HG02981 (cell line): ENCODE measurements at regions not wholly inside any gene's neighbourhood (a gene's known extent, or its start where the extent isn't known, plus 50 kb on each side); places are given as distances from the start of the nearest gene placed in this dataset.
"Not testable (repeated sequence)": the region's sequence is repeated elsewhere in the genome, so short reads cannot be mapped to it uniquely, and the experiment has no call there.

Experiments
- ATAC-seq: cut with Tn5 transposase; IDR thresholded peaks from one replicate; pipeline ENCODE4 v1.9.1; 2021; ENCODE audit warnings: mild to moderate bottlenecking, moderate library complexity; ENCODE audit not compliant: unreplicated experiment

DNA sequence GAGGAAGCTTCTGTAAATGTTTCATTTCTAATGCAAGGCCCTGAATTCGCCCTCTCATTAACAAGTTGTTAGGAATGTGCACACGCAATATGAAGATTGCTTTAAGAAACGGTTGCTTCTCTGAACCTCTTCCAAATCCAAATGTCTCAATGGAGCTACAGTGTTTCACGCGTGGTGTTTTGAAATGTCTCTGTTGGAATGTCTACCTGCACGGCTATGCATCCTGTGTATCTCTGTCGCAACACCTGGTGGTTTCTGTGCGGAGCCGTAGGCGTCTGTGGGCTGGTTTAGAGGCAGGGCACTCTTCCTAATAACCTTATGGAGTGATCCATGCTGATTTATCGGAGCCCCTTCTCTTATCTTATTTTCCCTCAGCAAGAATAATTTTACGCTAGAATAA, 1584.2 kb upstream of the SLC10A2 start:
- ATAC-seq = no peak

DNA sequence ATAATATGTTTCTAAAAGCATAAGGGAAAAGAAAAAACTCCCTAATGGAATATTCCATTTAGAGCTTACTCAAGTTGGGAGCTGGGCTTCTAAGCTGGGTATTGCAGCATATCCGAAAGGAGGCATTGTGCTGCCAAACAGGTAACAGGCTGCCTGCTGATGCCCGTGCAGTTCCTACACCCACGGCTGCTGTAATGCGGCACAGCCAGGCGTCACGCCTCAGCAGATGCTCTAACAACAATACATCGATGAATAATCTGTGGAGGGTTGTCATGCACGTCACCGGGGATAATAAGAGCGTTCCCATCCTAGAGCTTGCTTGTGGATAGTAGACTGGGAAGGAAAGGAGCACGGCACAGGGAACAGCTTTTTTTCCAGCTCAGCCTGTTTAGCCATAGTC, 1582.1 kb upstream of the SLC10A2 start:
- no peak for ATAC-seq

DNA sequence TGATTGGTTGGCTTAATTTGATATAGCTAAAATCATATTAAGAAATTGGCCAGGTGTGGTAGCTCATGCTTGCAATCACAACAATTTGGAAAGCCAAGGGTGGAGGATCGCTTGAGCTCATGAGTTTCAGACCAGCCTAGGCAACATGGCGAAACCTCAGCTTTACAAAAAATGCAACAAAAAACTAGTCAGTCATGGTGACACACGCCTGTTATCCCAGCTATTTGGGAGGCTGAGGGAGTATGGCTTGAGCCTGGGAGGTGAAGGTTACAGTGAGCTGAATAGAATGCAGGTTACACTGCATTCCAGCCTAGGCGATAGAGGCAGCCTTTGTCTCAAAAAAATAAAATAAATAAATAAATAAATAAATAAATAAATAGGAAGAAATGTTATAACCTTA, 1579.6 kb upstream of the SLC10A2 start:
- ATAC-seq = no peak

DNA sequence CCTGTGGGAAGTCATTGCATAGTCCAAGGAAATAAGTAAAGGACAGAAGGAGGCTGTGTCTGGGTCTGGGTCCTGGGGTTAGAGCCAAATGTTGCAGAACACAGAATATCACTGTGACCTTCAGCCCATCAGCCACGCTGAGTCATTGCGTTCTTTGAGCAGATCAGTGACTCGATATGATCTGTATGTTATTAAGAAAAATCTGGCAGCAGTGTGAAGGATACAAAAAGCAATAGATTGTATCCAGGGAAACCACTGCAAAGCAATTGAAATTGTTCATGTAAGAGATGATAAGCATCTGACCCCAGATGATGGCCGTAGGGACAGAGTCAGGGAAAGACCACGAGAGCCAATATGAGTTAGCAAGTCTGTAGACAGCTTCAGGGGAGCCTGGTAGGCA, 1575.1 kb upstream of the SLC10A2 start:
- no peak for ATAC-seq

DNA sequence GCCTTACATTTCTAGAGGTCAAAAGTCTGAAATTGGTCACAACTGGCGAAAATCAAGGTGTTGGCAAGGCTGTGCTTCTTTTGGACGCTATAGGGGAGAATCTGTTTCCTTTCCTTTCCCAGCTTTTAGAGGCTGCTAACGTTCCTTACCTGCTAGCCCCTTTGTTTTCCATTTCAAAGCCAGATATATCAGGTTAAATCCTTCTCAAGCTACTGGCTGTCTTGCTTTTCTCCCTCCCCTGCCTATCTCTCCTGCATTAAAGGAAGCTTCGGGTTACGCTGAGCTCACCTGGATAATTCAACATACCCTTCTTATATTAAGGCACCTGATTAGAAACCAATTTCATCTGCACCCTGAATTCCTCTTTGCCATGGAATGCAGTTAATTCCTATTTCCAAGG, 1569.7 kb upstream of the SLC10A2 start:
- no peak for ATAC-seq

DNA sequence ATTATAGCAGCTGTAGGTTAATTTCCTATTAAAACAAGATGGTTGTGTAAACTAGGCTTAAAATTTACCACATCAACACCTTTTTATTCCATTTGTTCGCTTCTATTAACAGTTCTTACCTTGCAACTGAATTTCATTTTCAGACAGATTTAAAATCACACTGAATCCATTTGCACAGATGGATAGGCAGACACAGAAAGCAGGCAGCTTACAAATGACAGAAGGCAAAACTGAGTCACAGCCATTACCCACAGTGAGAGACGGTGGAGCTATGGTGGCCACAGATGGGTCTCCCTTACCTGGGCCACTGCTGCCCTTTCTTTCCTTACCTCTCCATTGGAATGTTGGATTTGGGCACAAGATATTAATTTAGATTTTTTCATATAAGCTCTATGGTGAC, 1567.8 kb upstream of the SLC10A2 start:
- ATAC-seq = no peak

DNA sequence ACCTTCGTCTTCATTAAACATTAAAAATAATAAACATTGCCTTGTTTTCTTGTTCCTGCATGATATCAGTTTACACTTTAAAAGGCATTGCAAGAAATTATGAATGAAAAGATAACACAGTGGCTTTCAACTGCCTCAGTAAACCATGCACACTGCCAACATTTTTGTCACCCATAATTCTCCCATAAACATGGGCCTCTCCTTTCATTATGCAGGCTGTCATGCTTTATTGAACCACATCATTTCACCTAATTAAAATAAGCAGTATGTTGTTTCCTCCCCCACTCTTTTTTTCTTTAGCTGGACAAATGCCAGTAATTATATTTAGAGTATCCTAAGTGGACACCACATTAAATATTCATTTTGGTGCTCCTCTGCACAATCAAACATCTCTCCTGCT, 1566.5 kb upstream of the SLC10A2 start:
- no peak for ATAC-seq

DNA sequence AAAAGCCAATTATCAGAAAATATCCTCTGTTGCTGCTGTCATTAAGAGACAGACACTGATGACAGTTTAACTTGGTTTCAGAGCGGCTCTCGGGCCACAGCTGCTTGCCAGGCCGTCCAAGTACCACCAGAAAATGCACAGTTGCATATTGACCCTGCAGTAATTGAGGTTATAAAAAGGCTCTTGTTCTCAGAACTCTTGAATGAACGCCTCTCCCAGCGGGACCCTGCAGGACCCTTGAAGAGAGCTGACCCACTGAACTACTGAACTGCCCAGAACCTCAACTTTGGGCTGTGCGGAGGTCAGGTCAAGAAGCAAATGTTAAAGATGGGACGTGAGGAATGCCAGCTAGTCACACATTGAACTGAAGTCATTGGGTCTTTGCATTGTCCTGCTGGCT, 1559.0 kb upstream of the SLC10A2 start:
- no peak for ATAC-seq

DNA sequence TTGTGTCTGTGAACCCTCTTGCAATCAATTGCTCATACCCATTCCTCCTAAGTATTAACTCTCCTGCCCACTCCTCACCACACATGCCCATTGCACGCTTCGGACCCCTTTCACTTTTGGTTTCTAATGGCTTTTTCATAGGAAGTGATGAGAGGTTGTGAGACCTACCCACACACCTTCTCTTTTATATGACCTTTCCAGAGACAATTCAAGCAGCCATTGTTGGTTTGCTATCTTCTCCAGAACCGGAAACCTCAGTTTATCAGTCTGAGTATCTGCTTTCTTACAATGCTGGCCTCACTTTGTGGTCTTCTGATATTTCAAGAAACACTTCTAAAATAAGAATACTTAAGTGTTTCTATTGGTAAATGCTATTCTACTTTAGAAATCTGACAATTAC, 1550.8 kb upstream of the SLC10A2 start:
- no peak for ATAC-seq

DNA sequence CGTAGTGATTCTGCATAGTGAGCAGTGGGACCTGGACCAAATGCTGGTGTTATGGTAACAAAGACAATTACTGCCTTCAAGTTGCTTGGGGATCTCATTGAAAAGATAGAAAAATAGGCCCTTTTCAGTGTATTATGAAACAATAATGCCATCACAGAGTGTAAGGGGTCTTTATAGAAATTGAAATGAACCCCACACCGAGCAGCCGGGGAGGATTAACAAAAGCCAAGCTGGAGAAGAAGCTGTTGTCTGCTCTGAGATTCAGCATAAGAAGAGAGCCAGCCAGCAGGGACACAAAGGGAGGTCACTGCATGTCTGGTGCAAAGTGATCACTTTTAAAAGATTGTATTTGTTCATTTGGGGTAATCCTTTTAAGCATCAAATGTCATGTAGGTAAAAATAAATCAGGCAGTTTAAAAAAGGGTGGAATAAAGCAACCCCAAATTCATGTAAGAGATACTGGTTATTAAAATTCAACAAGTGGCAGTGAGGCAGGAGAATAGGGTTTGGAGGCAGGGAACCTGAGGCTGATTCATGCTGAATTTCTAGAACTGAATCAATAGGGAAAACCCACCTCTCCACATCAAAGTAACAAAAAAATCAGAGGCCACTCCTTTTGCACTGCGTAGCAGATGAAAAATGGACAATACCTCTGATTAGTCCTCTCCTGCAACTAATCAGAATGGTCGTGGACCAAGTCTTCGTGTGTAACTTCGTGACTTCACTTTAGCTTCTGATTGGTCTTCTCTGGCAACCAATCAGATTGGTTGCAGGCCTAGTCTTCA, 1548.3 kb upstream of the SLC10A2 start:
- no peak for ATAC-seq

DNA sequence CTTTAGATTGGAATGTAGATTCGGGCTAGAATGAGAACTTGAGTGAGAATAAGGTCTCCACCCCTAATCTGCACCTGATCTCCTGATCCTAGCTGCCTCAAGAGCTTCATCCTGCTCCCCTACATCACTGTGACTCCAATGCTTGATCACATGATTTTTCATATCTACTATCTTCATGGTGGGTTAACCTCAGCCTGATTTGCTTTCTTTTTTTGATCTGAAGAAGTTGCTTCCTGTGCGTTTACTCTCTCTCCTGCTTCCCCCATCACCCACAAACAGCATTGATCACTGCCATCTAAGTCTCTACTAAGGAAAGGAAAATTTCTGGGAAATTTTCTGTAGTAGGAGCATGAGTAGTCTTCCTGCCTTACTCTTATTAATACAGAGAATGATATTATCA, 1542.1 kb upstream of the SLC10A2 start:
- no peak for ATAC-seq

DNA sequence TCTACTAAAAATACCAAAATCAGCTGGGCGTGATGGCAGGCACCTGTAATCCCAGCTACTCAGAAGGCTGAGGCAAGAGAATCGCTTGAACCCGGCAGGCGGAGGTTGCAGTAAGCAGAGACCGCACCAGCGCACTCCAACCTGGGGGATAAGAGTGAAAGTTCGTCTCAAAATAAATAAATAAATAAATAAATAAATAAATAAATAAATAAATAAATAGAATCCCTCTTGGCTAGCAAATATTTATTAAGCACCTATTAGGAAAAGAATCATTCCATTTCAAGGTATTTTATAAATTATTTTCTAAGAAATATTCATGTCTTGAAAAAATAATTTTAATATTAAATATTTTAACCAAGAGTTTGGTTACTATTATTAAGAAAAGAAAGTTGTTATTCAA, 1539.2 kb upstream of the SLC10A2 start:
- ATAC-seq = not testable (repeated sequence)

DNA sequence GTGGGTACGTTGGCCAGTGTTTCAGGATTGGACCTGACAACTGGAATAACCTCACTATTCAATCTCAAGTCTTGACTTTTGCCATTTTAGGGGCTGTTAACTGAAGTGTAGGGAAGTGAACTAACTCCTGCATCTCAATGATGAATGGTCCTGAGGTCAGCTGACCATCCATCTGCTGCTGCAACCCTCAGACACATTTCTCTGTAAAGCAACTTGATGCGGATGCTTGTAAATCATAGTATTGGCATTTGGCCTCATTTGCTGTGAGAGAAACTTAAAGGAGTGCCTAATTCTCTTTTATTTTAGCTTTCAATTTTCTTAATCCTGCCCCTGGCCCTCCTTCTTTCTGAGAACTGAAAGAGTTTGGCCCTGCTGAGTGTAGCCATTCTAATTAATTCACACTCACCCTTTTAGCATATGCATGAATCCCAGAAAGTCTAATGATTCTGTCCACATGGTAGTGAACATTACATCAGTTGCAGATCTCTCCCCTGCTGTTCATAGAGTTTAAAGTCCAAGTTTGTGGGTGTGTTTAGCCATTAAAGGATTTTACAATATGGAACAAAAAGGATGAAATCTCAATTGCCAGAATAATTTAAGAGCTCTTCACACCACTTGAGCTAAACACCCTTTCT, 1531.4 kb upstream of the SLC10A2 start:
- no peak for ATAC-seq

DNA sequence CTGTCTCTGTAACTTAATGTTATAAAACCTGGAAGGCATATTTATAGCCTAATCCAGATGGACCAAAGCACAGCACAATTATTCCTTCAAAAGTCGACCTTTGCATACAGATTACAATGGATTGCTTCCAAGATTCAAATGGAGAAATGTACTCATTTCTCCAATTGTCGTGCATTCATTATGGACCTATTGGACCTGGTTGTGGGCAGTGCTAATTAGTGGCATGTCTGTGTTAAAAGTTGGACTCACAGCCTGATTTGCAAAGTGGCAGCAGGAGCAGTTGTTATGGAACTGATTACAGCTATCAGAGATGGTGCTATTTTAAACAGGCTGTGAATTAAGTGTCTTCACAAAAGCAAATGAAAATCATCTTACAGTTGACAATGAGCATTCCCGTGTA, 1529.3 kb upstream of the SLC10A2 start:
- ATAC-seq = no peak

DNA sequence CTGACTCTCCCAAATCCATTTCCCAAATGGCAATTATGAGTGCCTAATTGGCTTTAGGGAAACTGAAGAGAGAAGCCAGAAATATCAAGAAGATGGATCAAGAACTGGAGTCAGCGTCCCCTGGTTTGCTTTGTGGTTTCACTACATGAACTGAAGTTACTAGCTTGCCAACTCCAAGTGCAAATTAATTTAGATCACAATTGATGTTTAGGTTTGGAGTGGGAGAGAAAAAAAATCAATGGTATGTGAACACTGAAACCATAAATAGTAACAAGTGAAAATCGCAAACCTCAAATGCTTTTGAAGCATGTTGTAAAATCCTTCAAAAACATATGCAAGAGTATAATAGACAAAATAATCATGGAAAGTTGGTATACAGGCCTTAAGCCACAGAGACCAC, 1528.6 kb upstream of the SLC10A2 start:
- no peak for ATAC-seq

DNA sequence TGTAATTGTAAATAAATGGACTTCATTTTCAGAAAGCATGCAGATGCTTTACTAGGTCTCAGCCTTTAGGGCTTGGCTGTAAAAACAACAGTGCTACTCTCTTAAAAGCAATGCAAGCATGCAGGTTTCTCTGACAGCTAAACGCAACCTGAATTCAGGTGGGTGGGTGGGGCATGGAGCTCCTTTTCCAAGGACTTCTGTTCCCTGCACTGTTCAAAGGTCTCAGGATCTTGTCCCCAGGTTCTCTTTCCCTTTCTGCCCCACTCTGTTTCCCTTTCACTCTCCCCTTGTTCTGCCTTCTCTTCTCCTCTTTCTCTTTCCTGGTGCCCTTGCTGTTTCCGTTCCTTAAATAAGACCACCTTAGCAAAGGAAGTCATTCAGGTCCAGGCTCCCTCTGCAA, 1527.5 kb upstream of the SLC10A2 start:
- no peak for ATAC-seq

DNA sequence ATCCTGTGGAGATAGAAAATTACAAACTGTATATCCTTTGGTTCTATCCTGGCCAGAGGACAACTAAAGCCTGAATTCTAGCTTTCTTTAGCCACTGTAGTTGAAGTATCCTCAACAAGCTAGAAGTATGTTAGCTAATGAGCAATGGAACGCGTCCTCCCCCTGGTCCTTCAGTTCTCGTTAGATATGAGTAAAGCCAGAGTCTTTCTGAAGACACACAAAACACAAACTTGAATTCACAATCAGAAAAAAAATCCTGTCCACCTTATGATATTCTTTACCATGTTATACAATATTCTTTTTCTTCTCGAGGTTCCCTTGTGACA, 1527.0 kb upstream of the SLC10A2 start:
- ATAC-seq = no peak

DNA sequence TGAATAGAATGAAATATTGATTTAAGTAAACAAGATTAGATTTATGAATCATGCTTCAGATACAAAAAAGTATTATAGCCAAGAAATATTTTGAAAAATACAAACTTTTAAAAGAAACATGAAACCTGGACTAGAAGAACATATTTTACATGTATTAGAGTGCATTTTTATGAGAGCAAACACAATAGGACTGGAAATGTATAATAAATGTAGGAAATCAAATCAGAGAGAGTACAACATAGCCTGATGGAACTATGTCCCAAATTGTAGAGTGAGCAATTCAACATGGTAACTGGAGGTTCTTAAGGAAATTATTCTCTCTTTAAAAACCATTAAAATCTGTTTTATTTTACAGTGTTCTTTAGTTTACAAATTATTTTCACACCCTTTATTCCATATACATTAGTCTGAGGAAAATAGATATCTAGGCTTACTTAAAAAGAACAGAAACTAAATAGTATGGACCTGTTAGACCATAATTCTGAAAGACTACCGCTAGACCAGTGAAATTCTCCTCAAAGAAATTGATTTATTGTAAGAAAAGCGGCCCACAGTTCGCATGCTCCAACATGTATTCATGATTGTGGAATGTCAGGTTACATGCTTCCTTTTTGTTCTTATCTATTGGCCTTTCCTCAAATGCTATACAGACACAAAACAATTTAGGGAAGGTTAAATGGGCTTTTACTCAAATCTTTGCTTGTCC, 1526.5 kb upstream of the SLC10A2 start:
- no peak for ATAC-seq

DNA sequence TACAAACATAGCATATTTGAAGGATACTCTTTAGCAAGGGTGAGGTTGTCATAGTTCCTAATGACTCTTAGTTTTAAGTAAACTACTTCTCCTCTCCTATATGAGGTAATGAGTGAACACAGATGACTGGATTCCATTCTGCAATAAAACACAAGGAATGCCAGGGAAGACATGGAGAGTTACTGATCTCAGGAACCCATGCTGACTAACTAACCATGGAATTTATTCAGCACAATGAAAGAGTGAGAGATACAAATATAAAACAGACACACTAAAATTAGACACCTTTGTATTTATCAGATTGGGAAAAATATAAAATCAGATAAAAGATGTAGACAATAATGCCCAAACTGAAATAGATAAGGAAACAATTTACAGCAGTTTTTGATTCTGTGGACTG, 1525.9 kb upstream of the SLC10A2 start:
- ATAC-seq = no peak

DNA sequence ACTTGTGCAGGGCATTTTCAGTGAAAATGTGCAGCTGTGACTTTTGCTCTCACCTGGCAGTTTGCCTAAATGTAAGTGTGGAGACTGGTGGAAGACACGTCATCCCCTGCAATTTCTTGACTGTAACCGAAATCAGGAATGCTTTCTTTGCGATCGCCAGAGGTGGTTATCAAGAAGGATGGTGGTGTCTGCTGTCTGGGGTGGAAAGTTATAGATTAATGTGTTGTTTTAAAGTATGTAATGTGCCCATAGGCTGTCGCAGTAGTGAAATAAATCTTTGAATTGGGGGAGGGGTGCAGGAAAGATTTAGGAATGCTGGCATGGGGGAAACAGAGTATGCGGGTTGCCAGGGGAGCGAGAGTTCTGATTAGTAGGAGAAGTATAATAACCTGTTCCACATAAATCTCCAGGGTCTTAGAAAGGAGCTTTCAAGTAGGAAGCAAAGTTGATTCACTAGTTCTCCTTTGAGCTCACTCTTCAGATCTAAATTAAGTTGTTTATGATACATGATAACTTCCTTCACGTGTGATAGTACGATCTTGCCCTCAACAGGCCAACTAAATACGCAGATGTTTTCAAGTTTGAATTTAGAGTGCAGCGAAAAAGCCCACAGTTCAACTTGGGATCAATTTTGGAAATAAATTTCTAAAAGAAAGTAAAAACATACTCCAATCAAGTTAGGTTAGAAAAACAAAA, 1520.0 kb upstream of the SLC10A2 start:
- ATAC-seq = no peak

DNA sequence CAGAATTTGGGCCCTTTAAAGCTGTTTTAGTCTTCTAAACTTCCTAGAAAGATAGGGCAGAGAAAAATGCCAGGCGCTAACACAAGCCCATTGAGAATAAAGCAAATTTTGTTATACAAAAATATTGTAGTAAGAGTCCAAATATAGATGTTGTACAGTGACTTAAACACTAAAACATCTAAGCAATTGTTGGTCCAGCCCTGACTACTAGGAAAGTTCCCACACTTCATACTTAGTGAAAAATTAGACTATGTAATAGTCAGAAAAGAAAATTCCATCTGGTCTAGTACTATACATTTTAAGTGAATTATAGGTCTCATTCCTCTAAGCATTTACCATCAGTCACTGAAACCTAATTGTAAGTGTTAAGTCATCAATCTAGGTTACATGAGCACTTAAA, 1518.3 kb upstream of the SLC10A2 start:
- no peak for ATAC-seq

DNA sequence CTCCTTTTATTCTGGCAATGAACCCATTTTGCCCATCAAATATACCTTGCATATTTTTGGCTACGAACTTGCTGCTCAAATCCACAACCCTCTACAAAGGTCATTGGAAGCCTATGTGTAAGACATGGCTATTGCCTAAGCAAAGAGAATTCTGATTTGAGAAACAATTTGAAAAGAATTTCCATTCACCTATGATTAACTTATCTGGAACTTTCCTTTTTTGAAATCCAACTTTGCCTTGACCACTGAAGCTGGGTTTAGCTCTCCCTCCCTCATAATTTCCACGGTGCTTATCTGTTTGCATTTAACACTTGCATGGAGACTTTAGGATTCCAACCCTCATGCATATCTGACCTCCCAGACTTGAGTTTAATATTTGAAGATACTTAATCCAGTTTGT, 1514.7 kb upstream of the SLC10A2 start:
- ATAC-seq = no peak
